ENCODE measurements at regions not wholly inside any gene's neighbourhood (a gene's known extent, or its start where the extent isn't known, plus 50 kb on each side); places are given as distances from the start of the nearest gene placed in this dataset.
"Not testable (repeated sequence)": the region's sequence is repeated elsewhere in the genome, so short reads cannot be mapped to it uniquely, and the experiment has no call there.

DNA sequence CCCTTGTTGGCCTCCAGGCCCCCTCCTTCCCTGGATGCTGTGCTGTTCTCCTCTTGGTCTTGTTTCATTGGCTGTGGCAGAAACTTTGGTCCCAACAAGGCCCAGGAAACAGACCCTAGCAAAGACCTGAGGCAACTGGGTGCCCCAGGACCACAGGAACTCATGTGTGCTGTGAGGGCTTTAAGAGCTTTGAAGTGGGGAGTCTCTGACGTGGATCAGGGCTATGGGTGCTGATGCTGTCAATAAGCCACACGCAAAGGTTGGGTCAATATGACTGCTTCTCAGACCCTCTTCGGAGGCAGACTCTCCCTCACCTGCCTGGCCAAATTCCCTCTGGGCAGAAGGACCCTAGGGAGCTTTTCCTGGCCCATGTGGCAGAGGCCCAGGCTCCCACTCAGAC, 91.5 kb upstream of the MLN start:
- DNase-seq (ENCODE audit: low read depth) = no peak

DNA sequence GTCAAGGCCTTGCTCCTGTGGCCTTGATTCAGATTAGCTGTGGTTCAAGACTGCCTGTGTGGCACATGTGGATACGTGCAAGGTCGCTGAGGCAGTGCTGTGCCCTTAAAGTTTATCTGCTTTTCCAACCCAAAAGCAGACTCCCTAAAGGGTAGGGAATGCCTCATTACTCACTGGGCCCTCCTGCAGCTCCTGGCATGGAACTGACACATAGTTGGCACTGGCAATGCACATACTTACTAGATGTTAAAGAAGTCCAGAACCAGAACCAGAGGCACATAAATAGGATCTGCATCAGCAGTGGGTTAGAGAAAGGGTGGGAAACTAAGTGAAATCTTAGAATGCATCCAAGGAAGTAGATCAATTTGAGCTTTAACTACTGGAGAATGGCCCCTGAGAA, 90.6 kb upstream of the MLN start:
- DNase-seq (ENCODE audit: low read depth) = no peak

DNA sequence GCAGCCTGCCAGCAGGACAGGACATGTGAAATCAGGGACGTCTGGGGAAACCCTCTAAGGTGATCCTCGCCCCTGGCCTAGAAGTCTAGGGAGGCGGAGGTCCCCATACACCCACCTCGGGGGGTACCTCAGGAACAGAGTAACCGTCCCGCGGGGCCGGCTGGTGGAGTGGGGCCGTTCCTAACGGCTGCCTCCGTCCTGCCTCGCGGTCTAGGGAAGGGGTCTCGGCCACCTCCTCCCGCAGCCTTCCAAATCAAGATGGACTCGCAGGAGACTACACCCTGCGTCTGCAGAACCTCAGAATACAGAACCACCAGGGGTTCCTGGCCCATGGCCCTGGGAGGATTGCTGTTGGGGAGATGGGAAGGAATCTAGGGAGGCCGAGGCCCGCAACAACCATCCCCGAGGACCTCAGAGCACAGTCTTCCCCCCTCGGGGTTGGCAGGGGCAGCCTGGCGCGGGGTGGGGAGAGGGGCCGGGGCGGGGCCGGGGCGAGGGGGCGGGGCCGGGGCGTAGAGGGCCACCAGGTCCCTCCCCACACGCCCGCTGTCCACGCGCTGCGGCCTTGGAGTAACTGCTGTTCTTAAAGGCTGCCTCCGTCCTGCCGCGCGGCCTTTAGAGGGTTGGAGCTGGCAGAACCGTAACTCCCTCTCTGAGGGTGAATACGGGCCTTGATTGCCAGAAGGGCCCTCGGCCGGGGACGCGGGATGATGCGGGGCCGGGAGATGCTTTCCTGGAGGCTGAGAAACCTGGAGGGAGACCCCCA, 89.0 kb upstream of the MLN start:
- DNase-seq (ENCODE audit: low read depth) = no peak

DNA sequence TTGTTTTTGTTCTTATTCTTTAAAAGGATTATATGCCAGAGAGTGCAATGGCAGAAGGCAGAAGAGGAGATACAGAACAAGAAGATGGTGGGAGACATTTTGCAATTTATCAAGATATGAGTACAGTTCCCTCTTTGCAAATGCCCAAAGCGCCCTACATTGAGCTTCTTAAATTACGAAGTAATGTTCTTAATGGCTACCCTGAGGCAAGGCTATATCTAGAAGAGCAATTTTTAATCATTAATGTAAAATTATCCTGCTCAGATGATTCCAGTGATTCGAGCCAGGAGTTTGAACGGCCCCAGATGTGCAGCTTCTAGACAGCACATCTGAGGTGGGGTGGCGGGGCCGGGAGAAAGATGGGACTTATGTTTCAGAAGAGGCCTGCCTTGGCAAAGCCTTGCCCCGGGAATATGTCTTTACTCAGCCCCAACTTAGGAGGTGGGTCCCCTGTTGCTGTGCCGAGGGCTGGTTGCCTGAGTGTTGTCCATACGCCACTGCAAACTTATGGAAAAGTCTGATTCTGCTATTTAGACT, 84.9 kb upstream of the MLN start:
- no peak for DNase-seq (ENCODE audit: low read depth)

DNA sequence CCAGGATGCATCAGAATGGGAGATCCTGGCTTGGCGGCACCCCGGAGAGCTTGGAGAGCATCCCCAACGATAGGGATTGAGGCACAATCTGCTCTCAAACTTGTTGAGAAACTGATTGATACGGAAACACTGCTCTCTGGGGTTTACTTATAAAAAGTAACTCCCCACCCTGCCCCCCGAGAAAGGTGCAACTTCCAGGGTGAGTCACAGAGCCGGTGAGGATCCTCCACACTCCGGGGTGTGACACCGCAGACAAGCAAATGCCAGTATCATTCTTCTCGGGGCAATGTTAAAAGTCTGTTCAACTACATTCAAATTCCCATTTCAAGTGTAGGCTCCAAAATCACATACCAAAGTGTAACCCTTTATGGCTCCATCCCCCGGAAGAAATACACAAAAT, 84.4 kb upstream of the MLN start:
- no peak for DNase-seq (ENCODE audit: low read depth)

DNA sequence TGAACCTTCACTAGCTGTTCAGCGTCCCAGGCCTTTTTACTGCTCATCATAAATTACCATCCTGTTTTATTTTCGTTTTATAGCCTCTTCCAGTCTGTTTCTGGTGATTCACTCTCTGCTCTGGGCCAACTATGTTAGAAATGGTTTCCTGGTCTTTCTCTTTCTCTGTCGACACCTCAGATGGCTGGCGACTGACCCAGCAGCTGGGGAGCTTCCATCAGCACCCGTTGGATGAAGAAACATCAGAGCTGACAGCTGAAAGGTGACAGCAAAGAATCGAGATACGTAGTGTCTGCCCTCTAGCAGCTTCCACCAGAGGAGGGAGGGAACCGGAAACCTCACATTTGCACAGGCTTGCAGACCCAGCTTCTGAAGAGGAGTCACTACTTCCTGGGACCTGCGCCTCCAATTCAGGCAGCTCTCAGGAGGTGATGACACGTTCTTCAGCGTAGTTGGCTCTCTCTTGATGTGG, 82.9 kb upstream of the MLN start:
- no peak for DNase-seq (ENCODE audit: low read depth)

DNA sequence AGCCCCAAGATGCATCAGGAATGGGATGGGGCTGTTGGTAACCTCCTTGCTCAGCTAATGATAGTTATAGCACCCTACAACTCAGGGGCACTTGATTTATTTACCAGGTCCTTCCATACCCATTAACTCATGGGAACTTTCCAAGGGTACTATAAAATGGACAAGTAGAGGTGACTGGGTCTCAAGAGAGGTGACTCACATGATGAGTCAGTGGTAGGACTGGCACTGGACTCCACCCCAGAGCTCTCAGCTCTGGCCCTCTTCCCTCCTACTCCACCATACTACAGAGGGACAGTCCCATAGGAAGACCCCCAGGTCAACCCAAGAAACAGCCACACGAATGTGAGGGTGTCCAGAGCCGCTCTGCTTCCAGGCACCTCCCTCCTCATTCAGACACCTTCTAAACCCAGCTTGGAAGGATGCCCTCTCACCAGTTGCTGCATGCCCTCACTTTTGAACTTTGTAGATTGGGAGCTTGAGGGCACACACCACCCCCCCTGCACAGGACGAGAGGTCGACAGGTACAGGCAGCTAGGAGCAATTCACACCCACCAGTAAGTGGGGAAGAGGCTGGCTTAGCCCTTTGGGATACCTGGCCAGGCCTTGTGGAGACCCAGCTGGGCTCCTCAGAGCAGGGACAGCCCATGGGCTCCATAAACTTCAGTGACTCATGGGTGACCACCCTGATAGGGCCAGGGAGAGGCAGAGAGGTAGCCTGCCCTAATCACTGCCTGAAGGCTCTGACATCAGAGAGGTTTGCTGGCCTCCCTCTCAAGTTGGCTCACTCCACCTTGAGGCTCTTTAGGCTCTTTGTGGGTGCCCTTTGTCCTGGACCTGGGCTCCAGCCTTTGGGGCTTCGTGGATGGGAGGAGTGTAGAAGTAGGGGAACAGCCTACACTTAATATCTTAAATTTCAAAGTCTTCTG, 81.6 kb upstream of the MLN start:
- no peak for DNase-seq (ENCODE audit: low read depth)

DNA sequence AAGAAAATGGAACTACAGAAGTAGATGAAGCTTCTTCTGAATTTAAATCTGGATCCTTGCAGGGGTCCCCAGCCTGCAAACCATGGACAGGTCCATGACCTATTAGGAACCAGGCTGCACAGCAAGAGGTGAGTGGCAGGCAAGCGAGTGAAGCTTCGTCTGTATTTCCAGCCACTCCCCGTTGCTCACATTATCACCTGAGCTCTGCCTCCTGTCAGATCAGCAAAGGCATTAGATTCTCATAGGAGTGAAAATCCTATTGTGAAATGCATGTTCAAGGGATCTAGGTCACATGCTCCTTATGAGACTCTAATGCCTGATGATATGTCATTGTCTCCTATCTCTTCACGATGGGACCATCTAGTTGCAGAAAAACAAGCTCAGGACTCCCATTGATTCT, 79.8 kb upstream of the MLN start:
- not testable (repeated sequence) for DNase-seq (ENCODE audit: low read depth)

DNA sequence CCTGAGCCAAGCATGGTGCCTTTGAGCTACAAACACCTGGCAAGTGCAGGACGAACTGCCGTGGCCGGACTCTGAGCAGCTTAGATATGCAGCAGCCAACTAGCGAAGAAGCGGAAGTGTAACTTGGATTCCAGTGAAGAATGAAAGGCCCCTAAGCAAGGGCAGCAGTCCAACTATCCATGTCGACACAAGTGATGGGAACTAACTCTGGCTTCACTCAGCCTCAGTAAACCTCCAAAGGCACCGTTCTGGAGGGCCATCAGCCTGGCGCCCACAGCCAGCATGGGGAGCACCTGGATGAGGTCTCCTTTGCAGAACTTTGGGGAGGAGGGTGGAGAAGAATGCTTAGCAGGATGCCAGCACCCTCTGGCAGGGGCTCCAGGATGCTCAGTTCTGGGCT, 78.4 kb upstream of the MLN start:
- DNase-seq (ENCODE audit: low read depth) = no peak

DNA sequence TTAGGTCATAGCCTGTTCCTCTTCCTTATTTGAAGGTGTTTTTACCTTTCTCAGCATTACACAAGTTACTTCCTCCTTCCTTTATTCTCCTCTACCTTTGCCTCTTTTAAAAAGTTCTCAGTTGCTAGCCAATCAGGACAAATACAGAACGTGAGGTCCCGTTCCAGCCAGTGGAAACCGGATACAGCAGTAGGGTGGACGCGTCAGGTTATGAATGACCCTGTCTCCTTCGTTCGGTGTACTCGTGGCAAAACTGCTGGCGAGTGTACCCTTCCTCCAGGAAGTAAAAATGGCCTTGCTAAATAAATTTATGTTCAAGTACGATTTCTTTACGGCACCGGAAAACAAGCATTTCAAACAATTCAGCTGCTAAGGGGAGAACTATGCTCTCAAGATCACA, 77.0 kb upstream of the MLN start:
- DNase-seq (ENCODE audit: low read depth) = no peak

DNA sequence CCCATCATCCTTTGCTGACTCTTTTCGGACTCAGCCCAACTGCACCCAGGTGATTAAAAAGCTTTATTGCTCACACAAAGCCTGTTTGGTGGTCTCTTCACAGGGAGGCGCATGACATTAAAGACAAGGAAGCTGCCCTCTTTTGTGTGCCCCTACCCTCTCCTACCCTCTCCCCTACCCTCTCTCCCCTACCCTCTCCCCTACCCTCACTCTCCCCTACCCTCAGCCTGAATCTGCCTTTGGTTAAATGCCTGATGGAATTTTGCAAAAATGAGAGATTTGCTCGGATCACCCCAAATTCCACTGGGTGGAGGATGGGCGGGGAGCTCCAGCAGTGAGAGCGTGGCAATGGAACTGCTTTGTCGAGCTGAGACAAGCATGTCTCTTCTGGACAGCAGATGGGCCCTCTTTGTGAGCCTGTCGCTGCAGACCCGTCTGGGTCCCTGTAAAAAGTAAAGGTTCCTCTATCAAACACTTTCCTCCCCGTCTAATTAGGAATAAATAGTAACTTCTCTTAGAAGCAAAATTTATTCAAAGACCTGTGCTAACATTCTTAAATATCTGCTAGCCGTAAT, 76.4 kb upstream of the MLN start:
- DNase-seq (ENCODE audit: low read depth) = no peak

DNA sequence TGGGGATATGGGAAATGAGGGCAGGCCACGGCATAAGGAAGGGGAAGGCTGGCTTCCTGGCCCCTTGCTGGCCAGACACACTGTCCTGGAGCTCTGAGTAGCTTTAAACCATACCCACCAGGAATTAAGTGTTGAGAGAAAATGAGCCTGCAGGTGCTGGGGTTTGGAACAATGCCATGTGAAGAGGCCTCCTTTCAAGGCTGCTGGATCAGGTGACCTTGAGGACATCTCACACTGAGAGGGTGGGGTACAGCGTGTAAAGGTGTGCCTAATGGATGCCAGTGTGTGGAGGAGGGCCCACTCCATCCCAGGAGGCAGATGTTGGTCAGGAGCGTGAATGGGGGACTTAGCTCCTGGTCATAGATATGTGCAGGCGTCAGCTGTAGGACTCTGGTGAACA, 74.8 kb upstream of the MLN start:
- DNase-seq (ENCODE audit: low read depth) = no peak

DNA sequence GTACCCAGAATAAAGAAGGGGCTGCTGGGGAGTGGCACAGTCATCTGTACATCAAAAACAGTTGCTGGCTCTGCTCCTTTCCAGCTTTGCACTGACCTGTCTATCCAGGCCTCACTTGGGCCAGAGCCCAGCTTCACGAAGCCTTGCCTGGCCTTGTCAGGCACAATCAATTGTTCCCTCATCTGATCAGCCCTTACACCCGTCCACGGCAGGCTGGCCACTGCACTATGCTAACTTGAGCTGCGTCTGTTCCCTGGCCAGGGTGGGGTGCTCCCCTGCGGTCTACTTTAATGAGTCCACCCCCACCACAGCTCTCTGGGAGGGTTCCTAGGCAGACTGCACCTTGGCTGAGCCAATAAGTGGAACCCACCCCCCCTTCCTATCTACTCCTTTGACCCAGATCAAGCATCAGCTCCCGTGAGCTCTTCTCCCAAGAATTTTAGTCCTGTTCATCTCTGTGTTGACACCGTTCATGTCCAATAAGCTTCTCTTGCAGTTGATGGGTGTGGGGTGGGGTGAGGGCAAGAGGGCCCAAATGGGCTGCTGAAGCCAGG, 74.3 kb upstream of the MLN start:
- DNase-seq (ENCODE audit: low read depth) = no peak

DNA sequence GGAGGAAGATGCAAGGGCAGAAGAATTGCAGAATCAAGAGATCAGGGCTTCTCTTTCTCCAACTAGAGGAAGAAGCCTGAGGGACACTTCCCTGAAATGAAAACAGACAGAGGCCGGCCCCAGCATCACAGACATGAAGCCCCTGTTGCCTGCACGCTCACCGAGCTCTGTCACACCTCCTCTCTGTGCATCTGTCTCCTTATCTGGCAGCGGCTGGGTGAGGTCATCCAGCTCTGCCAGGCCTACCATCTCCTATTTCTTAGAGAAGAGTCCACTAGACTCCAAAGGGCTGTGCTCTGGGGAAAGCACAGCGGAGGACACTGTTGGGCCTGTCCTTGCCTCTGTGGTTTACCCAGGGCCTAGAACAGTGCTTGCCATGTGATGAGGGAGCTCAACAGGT, 71.9 kb upstream of the MLN start:
- no peak for DNase-seq (ENCODE audit: low read depth)

DNA sequence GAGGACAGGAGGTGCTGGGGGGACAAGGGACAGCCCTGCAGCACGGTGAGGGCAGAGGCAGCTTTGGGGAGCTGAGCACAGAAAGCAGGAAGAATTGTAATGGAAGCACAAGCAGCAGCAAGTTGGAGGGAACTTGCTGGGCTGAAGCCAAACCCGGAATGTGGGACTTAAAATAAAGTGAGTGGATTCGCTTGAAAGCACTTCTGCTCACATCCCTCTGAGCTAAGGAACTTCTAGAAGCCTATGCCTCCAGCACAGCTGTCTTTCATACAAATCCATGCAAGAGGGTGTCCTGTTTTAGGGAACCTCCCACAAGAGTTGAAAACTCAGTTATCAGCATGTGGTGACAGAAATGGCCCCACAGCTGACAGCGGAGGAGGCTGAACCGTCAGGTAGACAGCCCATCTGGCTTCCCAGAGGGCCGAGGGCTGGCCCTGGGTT, 71.4 kb upstream of the MLN start:
- DNase-seq (ENCODE audit: low read depth) = no peak

DNA sequence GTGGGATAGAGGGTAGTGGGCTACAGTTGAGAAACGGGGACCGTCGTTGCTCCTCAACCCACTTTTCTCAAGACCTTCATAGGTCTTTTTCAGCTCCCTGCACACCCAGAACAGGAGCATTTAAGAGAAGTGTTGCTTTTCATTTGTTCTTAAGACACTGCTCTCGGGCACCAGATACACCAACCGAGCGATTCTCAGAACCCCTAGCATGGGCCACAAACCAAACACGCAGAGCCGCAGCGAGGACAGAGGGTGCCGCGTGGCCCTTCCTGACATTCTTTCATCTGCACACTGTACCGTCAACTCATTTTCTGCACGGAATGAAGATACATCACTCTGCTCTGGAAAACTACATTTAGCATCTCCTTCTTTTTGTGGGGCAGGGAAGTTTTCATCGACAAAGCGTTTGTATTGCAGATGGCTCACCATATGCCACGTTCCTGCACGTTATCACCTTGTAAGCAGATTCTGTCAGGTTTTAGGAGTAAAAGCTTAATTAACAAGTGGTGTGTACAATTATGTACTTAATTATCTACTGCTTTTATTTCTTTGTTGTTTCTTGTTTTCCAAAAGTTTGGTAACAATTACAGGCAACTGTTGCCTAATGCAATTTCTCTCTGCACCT, 70.4 kb upstream of the MLN start:
- DNase-seq (ENCODE audit: low read depth) = no peak

DNA sequence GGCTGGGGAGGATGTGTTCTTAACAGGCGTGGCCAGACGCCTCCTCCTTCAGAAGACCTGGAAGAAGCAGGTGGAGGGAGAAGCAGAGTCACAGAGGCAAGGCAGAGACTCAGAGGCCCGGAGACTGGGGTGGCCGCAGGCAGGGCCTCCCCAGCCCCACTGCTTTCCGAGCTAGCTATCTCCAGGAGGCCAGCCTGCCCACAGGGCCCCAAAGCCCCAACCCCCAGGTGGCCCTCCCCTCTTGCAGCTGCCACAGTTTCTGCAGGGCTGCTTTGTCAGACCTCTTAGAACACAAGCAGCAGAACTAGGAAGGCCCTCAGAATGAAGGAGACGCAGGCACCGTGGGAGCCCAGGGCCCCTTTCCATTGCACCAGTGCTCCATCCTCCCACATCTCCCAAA, 69.0 kb upstream of the MLN start:
- DNase-seq (ENCODE audit: low read depth) = no peak

DNA sequence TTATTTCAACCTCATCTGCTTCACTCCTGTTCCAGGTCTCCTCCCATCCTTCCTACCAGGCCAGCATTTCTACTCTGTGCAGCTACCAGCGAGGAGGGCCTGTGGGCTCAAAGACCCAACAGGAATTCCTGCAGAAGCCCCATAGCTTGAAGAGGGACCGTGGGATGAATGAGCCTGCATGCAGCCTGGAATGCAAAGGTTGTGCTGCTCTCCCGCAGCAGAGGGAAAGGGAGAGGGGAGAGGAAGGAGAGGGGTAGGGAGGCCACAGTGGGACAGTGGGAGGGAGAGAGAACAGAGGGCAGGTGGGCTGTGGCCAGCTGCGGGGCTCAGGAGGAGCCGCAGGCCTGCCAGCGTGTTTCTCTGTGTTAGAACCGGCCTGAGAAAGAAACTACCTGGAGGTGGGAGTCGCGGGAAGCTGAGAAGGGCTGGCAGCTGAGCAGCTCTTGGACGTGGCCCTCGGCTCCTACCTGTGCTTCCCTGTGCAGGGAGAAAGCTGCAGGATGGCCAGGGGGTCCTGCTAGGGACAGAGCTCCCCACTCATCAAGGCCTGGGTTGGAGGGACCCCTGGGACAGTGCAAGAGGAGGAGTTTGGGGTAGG, 66.1 kb upstream of the MLN start:
- DNase-seq (ENCODE audit: low read depth) = no peak

DNA sequence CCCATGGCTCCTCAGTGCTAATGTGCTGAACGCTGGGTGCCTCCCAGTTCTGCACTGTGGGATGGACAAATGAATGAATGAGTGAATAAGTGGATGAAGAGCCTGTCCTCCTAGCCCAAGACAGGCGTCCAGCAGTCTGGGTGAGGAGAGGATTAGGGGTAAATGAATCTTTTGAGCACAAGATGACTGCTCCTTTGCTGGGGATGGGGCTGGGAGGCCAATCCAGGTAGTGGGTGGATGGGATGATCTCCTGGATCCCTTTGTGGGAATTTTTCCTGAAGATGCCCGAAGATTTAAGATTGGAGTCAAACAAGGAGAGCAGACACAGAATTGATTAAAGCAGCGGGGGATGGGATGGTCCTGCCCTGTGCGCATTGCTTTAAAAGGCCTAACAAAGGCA, 65.3 kb upstream of the MLN start:
- no peak for DNase-seq (ENCODE audit: low read depth)

DNA sequence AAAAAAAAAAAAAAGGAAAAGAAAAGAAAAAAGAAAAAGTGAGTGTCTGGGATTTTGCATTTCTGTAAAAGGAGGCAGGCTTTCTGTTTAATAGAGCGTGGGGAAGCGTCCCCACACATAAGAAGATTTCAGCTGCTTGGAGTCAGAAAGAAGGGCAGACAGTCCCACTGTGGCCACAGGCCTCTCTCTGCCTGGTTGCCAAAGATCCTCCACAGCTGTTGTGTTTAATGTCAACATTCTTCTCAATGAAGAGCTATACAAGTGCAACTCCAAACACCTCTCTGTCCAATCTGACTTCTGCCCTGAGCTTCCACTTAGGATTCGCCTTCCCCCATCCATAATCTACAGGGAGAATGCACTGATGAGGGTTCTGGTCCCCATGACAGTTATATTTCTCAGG, 64.3 kb upstream of the MLN start:
- DNase-seq (ENCODE audit: low read depth) = no peak

DNA sequence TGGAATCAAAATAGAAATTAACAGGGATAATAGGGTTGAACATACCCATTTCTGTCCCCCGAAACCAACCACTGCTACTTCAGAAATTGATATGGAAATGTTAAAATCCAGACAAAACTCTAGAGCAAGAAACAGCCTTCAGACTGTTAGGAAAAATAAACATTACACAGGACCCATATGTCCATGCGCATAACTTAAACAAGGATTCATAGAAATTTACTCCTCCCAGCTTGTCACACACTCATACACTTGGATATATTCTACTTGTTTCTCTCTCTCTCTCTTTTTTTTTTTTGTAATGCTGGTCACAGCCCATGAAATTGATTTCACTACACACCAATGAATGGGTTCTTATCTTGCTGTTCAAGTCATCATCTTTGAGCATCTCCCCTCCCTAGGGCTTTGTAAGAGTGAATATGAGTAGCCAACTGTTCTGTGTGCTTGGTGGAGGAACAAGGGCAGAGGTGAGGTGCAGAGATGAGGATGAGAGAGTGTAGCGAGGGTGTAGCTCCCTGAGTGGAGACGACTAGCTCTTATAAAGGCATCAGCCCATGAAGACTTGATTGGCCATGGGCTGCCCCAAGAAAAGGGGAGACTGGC, 61.8 kb upstream of the MLN start:
- DNase-seq (ENCODE audit: low read depth) = no peak

Measured in T follicular helper cell (primary cell).